HG03196 (cell line): ENCODE measurements at regions not wholly inside any gene's neighbourhood (a gene's known extent, or its start where the extent isn't known, plus 50 kb on each side); places are given as distances from the start of the nearest gene placed in this dataset.

Experiments
- ATAC-seq: cut with Tn5 transposase; IDR thresholded peaks from one replicate; pipeline ENCODE4 v1.9.1; 2021; ENCODE audit not compliant: unreplicated experiment

DNA sequence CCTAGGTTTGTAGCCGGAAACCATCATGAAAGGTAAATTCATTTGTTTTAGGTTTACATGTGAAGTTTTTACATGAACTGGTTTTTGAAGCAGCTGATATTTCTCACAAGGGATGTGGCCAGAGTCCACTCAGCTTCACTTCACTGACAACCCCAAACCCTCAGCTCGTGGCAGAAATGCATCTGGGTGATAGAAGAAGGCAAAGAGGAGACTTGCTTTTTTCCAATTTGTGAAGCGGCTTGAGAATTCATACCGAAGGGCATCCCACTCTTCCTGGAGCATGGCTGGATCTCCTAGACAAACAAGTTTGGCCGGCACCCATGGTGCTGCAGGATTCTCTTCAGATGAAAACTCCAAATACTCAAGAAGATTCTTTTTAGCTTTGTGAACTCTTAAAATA is 392.8 kb upstream of the CNR1 start:
- no peak for ATAC-seq

DNA sequence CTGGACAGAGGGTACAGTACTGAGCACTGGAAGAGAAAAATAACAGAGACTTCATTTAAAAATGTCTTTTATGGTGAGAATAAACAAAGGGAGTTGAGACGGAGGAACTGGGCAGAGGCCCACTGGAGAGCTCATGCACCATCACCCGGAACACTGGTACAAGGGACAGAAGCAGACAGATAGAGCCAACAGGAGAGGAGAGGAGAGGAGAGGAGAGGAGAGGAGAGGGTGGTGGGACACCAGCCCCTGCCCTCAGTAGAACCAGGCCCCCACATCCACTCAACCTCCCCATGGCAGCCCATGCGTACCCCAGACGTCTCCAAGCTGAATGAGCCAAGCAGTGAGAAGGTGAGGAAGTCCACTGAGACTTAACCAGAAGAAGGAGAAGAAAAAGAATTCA is 390.5 kb upstream of the CNR1 start:
- no peak for ATAC-seq

DNA sequence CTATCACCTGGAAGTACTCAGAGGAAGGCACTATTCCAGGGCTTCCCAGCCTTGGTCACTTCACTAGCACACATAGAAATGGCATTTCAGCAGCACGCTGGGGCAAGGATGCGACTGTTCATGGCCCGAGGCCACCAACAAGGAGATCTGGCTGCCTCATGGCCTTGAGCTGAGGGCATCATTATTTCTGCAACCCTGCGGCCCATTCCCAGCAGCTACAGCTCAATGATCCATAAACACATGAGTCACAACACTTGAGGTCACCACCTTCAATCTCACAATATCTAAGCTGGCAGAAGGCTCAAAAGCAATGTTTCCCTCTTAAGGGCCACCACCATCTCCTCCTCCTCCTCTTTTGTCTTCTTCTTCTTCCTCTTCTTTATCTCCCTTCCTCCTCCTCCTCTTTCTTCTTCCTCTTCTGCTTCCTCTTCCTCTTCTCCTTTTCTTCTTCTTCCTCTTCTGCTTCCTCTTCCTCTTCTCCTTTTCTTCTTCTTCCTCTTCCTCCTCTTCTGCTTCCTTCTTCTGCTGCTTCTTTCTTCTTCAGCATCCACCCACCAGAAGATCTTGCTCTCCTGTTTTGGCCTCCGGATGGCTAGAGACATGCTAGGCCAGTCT is 382.9 kb upstream of the CNR1 start:
- no peak for ATAC-seq

DNA sequence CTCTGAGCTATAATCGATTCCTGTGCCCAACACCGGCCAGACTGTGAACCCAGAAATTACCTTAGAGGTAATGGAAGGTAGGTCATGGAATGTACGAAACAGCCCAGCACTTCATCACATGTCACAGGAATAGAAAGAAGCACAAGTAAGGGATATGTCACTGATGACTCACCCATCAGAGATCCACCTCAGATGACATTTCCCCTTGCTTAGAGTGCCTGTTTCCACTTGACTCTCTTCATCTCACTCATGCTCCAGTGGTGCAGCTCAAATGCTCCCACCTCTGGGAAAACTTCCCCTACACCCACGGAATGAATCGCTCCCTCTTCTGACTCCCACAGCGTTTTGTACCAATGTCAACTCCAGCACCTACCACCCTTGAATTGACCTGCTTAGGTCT is 381.6 kb upstream of the CNR1 start:
- no peak for ATAC-seq

DNA sequence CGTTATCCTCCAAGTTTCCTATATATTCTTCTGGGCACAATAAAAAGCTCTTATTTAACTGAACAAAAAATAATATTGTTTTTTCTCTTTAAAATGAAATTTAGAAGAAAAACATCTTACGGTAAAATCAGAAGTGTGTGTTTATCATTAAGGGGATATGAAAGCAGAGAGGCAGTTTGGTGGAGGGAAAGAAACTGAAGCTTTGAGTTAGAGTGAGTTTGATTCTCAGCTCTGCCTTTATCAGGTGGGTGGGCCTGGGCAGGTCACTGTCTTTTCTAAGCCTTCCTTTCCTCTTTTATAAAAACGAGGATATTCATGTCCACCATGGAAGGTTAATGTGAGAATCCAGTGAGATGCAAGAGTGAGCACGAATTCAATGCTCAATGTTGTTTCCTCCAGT is 379.8 kb upstream of the CNR1 start:
- ATAC-seq = no peak

DNA sequence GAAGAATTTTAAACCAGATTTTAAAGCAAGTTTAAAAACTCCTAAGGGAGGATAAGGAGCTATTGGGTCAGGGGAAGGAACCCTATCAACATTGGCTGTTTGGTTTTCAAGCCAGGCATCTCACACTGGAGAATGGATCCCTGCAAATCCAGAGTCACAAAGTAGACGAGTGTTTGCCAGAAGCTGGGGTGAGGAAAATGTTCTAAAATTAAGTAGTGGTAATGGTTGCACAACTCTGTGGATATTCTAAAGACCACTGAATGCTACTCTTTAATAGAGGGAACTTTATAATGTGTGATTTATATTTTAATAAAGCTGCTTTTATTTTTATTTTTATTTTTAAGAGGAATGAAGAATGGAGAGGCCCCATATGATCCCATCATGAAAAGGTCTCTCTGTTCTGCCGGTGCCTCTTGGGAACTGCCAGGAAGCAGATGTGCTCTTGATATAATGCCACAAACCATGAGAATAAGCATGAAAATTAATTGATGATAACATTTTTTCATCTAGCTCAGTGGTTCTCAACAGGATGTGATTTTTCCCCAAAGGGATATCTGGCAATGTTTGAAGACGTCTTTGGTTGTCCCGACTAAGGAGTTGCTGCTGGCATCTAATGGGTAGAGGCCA is 379.0 kb upstream of the CNR1 start:
- no peak for ATAC-seq

DNA sequence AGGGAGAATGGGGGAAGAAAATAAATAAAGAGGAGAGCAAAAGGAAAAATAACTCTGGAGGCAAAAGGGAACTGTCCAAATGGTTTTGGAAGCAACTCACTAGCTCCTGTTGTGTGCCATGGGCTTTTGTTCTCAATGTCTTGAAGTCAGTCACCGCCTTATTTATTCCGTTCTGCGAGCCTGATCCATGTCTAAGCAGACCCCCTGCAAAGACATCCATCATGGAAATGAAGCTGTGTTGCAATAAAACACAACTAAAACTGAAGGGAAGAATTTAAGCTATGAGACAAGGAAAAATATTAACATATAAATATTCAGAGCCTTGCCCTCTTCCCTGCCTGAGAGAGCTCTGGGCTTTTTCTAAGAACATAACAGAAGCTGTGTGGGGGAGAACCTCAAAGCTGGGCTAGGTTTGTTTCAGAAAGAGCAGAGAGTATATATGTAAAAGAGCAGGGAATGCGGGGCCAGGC is 373.2 kb upstream of the CNR1 start:
- no peak for ATAC-seq

DNA sequence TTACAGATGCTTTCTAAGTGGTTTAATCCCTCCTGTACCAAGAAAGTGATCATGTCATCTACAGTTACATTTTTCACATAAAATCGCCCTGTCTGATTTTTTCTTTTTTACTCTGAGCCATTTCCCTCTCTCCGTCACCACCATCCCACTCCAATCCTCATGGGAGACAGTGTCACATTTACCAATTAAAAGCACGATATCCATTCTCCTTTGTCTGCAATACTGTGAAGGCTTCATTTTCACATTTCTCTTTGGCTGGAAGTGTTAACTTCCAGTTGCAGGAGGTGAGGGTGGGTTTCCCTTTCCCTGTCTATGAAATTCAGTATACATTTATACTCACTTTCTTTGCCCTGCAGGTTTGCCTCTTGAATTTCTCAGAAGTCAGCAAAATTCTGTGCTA is 372.7 kb upstream of the CNR1 start:
- no peak for ATAC-seq

DNA sequence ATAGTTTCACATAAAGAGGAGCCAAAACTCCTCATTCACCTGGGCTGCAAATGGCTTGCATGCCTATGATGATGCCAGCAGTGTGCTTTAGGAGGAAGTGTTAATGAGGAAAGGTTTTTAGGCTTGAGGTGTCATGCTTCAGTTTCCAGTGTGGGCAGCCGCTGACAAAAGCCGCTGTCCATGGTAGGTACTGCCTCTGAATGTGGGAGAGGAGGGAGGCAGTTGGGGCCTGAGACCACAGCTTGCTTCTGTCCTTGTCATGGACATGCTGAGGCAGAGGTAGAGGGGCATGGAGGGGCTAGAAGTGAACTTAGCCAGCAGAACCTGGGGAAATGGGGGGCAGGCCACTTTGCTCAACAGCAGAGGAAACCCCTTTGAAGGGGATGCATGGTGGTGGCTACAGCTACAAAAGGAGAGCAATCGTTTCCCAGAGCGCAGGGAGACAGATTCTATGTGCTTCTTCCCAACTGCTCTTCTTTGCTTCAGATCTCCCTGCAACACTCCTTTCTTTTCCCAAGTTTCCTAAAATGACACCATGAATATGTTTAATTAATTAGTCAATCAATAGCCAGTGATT is 372.1 kb upstream of the CNR1 start:
- ATAC-seq = no peak

DNA sequence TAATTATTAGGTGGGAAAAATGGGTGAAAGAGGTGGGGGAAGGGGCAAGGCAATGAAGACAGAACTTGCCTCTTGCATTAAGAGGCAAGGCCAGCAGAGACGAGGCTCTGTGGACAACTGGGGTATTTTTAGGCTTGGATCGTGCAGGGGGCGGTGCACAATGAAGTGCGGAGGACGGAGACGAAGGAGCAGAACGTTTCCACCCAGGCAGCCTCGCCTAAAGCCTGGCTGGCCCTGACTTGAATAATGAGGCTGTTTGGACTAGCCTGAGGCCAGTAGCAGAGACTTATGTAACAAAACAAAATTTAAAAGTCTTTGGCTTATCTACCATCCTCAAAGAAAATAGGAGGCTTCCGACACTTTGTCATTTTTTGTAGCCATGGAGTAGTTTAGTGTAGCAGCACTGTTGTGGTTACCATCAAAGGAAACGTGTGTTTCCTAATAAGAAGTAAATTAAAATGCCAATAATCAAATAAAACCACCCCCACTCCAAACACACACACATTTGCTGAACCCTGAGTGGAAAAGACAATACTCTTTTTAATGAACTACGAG is 370.0 kb upstream of the CNR1 start:
- no peak for ATAC-seq

DNA sequence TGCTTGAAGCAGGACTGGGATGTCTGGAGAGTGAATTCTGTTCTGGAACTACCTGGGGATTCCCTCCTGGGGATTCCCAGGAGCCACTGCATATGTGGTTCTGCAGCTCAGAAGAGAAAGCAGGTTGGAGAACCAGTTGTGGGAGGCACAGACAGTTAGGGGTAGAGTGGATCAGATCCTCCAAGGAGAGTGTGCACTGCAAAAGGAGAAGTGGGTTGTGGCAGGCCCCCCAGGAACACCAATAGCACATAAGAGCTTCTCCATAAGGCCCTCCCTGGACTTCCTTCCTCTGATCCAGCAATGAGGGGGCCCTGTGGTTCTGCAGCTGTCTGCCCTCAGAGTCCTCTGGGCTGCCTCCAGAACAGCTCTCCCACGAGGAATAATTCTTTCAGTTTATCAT is 369.2 kb upstream of the CNR1 start:
- ATAC-seq = no peak

DNA sequence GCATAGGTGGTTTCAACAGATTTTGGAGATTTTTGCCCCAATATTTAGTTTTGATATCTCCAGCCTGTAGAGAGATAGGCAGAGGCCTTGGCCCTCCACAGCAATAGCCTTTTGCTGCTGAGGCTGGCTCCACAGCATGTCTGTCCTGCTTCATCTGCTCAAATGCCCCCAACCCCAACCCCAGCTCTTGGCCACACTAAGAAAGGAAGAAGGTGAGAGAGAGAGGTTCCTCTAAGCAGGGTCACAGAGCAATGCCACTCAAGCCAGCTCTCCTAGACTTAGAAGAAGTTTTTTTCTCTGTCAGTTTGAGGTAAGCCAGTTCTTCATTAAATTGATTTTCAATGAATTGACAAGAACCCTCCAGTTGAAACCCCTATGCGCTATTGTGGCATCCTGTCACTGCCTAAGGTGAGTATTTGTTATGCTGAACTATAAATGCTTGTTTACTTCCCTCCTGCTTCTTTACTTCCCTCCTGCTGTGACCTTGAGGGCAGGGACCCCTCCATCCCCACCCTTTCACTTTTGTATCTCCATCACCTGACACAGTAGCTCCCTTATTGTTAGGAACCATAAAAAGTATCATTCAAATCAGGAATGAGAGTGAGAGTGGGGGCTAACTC is 366.2 kb upstream of the CNR1 start:
- no peak for ATAC-seq

DNA sequence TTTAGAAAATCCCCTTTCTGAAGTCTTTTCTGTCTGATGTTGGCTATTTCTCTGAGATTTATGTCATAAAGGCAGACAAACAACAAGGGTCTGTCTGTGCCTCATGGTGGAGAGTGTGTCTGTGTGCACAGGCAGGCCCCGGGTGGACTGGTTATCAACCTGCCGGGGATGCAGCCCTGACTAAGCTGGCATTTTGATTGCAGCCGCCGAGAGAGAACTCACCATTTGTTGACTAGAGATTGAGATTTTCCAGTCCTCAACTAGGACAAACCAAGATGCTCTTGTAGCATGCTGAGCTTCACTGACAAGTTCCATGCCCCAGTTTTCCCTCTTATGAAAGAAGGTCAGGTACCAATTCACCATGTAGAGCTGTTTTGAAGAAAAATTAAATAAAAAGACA is 363.6 kb upstream of the CNR1 start:
- ATAC-seq = no peak

DNA sequence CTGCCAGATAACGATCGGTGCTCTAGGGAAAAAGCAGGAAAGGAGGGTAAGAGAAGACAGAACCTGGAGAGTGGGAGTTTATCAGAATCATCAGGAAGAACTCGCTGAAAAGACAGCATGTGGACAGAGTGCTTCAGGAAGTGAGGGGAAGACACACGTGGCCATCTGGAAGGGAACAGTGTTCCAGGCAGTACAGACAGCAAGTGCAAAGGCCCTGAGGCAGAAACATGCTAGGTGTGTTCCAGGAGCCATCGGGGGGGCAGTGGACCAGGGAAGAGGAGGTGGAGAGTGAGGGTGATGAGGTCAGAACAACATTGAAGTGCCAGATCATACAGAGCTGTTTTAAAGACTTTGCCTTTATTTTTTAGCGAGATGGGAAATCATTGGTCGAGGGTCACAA is 354.3 kb upstream of the CNR1 start:
- ATAC-seq = no peak

DNA sequence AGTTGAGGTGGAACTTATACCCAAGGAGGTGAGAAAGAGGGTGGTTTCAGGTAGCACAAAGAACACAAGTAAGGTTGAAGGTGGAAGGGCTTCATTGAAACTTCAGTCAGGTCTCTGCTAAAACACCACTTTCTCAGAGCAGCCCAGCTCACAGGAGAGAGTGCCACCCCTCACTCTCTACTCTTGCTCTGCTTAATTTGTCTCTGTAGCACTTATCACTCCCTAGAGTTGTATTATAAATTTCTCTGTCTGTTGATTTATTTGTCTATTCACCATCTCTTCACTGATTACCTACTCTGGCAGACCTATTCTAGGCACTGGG is 353.8 kb upstream of the CNR1 start:
- ATAC-seq = no peak

DNA sequence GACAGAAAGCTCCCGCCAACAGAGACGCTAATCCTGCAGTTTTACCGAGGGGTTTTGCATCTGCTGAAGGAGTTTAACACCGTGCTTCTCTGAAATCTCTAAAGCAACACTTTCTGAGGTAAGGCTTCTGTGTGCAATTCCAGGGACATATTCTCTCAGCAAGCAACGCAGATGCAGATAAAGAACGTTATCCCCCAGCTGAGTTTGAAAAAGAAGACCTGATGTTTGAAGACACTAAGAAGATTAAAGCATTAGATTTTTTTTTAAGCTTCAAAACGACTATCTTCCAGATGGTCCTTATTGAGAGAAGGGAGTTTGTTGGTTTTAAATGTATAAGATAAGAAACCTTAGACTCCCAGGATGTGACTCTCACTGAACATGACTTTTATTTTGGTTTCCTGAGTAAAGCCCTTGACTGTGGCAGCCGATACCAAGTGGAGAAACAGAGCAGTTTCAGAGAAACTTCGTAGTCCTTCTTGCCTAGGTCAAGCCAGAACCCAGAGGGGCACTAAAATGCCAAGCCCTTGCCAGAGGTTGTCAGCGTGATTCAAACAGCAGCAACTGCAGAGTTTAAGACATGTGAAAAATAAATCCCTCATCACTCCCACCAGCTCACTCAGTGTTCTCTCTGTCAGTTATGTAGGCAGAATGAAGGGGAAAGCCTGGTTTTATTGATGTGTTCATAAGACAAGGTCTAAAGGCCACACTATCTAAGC is 353.3 kb upstream of the CNR1 start:
- no peak for ATAC-seq

DNA sequence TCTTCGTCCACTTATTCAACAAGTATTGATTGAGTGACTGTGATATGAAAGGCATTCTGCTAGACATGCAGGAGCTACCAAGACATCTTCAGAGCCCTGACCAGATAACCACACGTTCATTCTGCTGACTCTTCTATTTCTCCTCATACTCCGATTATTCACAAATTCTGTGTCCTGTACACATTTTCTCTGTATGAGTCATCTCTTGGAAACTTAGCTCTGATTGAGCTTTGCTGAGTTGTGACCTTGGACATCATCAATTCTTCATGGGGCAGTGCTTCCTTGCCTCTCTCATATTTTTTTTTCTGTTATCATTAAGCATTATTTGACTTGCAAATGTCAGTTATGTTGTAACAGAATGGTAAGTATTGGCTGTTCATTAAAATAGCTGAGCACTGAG is 351.6 kb upstream of the CNR1 start:
- no peak for ATAC-seq

DNA sequence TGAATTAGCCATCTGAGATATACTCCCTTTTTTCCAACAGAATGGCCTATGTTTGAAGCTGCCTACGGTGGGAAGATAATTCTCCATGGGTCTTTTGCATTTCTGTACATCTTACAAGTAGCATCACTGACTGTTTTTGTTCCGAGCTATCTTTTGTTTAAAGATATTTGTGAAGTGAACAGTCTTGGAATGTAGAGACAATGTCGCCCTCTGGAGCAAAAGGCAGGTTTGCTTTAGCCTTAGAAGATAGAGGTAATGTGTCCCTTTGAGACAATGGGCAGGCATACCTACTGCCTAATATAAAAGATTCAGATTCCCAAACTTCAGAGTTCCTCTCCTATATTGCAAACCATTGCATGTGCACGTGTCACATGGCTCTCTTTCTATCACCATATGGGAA is 347.8 kb upstream of the CNR1 start:
- no peak for ATAC-seq

DNA sequence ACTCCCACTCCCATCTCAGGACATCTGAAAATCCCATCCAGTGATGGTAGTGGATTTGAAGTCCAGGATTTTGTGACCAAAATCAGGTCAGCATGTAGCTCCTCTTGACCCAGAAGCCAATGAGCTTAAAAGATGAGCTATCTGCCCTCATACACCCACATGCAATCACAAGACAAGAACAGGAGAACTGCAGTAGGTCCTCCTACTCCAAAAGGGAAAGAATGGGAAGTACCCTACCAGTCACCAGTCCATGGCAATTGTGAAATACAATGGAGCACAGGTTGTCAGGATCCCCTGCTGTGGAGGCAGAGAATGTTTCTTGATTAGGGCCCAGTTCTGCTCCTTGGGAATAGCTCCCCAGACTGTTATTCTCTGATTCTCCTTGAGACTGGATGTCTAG is 347.3 kb upstream of the CNR1 start:
- no peak for ATAC-seq

DNA sequence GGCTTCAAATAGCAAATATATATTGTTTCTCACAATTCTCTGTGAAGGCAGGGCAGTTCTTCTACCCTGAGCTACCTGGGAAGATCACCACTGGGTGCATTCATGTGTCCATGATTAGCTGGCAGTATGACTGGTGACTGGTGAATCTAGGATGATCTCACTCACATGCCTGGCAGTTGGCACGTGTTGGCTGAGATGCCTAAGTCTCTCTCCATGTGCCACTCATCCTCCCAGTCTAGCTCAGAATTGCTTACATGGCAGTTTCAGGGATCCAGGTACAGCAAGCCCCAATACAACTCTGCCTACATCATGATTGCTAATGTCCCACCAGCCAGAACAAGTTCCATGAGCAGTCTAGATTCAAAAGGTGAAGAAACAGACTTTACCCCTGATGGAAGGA is 346.8 kb upstream of the CNR1 start:
- ATAC-seq = no peak

DNA sequence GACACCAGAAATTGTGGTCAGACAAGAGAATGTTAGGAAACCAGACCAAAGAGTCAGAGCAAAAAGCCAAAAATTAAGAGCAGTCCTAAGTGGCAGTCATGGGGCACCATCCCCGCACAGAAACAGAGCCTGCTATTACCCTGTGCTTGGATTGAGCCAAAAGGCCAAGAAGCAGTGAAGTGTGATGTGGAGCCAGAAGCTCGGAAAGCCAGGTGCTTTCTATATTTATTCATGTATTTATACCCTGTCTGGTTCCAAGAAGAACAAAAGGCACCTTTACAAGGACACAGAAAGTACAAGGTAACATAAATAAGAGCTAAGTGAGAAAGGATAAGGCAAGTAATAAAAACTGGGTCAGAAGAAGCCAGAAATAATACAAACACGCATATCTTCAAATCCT is 336.2 kb upstream of the CNR1 start:
- no peak for ATAC-seq
